ENCODE measurements at regions not wholly inside any gene's neighbourhood (a gene's known extent, or its start where the extent isn't known, plus 50 kb on each side); places are given as distances from the start of the nearest gene placed in this dataset.

- ChIA-PET POLR2A (no interaction called here), CTCF (interaction anchor here (1.1 kb wide), 1 partner anchor 38 kb away, joined by 5 read pairs; no protein-coding TSS in a partner anchor)
- no peak for TF ChIP-seq ERG (CRISPR knock-in tag; IDR thresholded peaks at IDR 0.05)
- TF ChIP-seq TEAD1 (CRISPR knock-in tag; IDR thresholded peaks at IDR 0.05): no peak
- no peak for TF ChIP-seq ESRRA (CRISPR knock-in tag; IDR thresholded peaks at IDR 0.05; ENCODE audit: borderline replicate concordance)
- no peak for TF ChIP-seq E2F4 (CRISPR knock-in tag; IDR thresholded peaks at IDR 0.05; ENCODE audit: borderline replicate concordance, low read depth)
- TF ChIP-seq JUN (CRISPR knock-in tag; IDR thresholded peaks at IDR 0.05): no peak
- TF ChIP-seq GRHL2 (CRISPR knock-in tag; IDR thresholded peaks at IDR 0.05; ENCODE audit: insufficient replicate concordance, severe bottlenecking): no peak
- TF ChIP-seq ZNF263 (CRISPR knock-in tag; IDR thresholded peaks at IDR 0.05; ENCODE audit: low read depth): no peak
- TF ChIP-seq NR2C2 (CRISPR knock-in tag; IDR thresholded peaks at IDR 0.05): no peak
- no peak for TF ChIP-seq STAT6 (CRISPR knock-in tag; conservative IDR thresholded peaks at IDR 0.05; ENCODE audit: low read depth)
- no peak for TF ChIP-seq ELF4 (CRISPR knock-in tag; IDR thresholded peaks at IDR 0.05; ENCODE audit: low read depth)
- no peak for TF ChIP-seq FOXK1 (CRISPR knock-in tag; IDR thresholded peaks at IDR 0.05)
- TF ChIP-seq SMAD3 (CRISPR knock-in tag; IDR thresholded peaks at IDR 0.05; ENCODE audit: borderline replicate concordance): no peak
- TF ChIP-seq KAT7 (CRISPR knock-in tag; IDR thresholded peaks at IDR 0.05; ENCODE audit: borderline replicate concordance): no peak
- no peak for TF ChIP-seq ZNF232 (CRISPR knock-in tag; IDR thresholded peaks at IDR 0.05)
- peaks cover 9% of the 10 kb centered on the region for H3K9me3 Mint-ChIP-seq
- no peak overlapping the region for H3K4me3 Mint-ChIP-seq
- DNase-seq (ENCODE audit: low spot score) (no peak), ATAC-seq (no peak)
- H3K36me3 Mint-ChIP-seq: no peaks in the 10 kb centered on the region
- H3K4me1 Mint-ChIP-seq: peaks cover 14% of the 10 kb centered on the region
- H3K27ac Mint-ChIP-seq: no peak overlapping the region
- no peaks in the 10 kb centered on the region for H3K27me3 Mint-ChIP-seq (ENCODE audit: low read depth)
Measured at GRCh38 chr3:33921608-33922007, 123.2 kb downstream of the PDCD6IP start.

- no peak for ATAC-seq
- Mint-ChIP-seq H3K4me1 (no peaks in the 10 kb centered on the region), H3K27ac (no peak overlapping the region), H3K4me3 (no peak overlapping the region), H3K9me3 (peaks cover 9% of the 10 kb centered on the region), H3K36me3 (no peaks in the 10 kb centered on the region), H3K27me3 (ENCODE audit: low read depth) (no peaks in the 10 kb centered on the region)
- DNase-seq (ENCODE audit: low spot score): no peak
- CTCF ChIA-PET: interaction anchor here (2.0 kb wide), 1 partner anchor 11 kb away, joined by 6 read pairs; no protein-coding TSS in a partner anchor
- POLR2A ChIA-PET: no interaction called here
- TF ChIP-seq ZNF416 (CRISPR knock-in tag; IDR thresholded peaks at IDR 0.05): no peak
- TF ChIP-seq JAZF1 (CRISPR knock-in tag; IDR thresholded peaks at IDR 0.05): no peak
- TF ChIP-seq STAT6 (CRISPR knock-in tag; conservative IDR thresholded peaks at IDR 0.05; ENCODE audit: low read depth): no peak
- no peak for TF ChIP-seq SMAD4 (CRISPR knock-in tag; IDR thresholded peaks at IDR 0.05)
- TF ChIP-seq OVOL2 (CRISPR knock-in tag; IDR thresholded peaks at IDR 0.05; ENCODE audit: borderline replicate concordance): no peak
- TF ChIP-seq GTF2I (CRISPR knock-in tag; conservative IDR thresholded peaks at IDR 0.05): no peak
- TF ChIP-seq GABPB1 (CRISPR knock-in tag; IDR thresholded peaks at IDR 0.05): no peak
- TF ChIP-seq MYBL2 (CRISPR knock-in tag; IDR thresholded peaks at IDR 0.05): no peak
- TF ChIP-seq CREM (CRISPR knock-in tag; IDR thresholded peaks at IDR 0.05): no peak
- TF ChIP-seq E2F4 (CRISPR knock-in tag; IDR thresholded peaks at IDR 0.05; ENCODE audit: borderline replicate concordance, low read depth): no peak
- no peak for TF ChIP-seq IRF1 (CRISPR knock-in tag; IDR thresholded peaks at IDR 0.05)
- TF ChIP-seq ERG (CRISPR knock-in tag; IDR thresholded peaks at IDR 0.05): no peak
- TF ChIP-seq CBFB (CRISPR knock-in tag; IDR thresholded peaks at IDR 0.05; ENCODE audit: low read depth): no peak
- no peak for TF ChIP-seq PRRX2 (CRISPR knock-in tag; IDR thresholded peaks at IDR 0.05)
Measured at GRCh38 chr3:33926998-33927605, 128.7 kb downstream of the PDCD6IP start.

Data from WTC11 (cell line).